Testis (tissue), 2 donors: ENCODE measurements at regions not wholly inside any gene's neighbourhood (a gene's known extent, or its start where the extent isn't known, plus 50 kb on each side); places are given as distances from the start of the nearest gene placed in this dataset.

ENCODE experiments used
- DNase-seq: peaks from one replicate; pipeline ENCODE4 v3.0.0-alpha.2; 2019
- H3K27ac ChIP-seq, 2 donors: fragments of 200-600 bp; sonication (generic); one replicate each; pipeline ENCODE4 v1.5.1; 2019
- H3K27me3 ChIP-seq: fragments of 200-600 bp; sonication (generic); one replicate; pipeline ENCODE4 v1.5.1; 2019
- H3K36me3 ChIP-seq: fragments of 200-600 bp; sonication (generic); one replicate; pipeline ENCODE4 v1.5.1; 2017; ENCODE audit warnings: low read depth; ENCODE audit errors: missing control alignments
- H3K4me1 ChIP-seq: fragments of 200-600 bp; sonication (generic); one replicate; pipeline ENCODE4 v1.5.1; 2019
- H3K4me3 ChIP-seq, 2 donors: fragments of 200-600 bp; sonication (generic); one replicate each; pipeline ENCODE4 v1.5.1; 2017 to 2019
- H3K9me3 ChIP-seq: fragments of 200-600 bp; sonication (generic); one replicate; pipeline ENCODE4 v1.5.1; 2017
- POLR2A ChIP-seq: fragments of 450-650 bp; IDR thresholded peaks from one replicate; pipeline ENCODE4 v1.6.1; 2017; ENCODE audit warnings: antibody characterized with exemption, mild to moderate bottlenecking, moderate library complexity
- WGBS, 2 donors: methylation state at CpG; one replicate each; pipeline ENCODE4 v1.1.5; 2018; 5-methylcytosine and 5-hydroxymethylcytosine counted together
- intact Hi-C: fragments of 100-400 bp; cut with DNase I; formaldehyde crosslinking; loops from one replicate; pipeline ENCODE4 v1.15.1; 2023; ENCODE audit warnings: low total_unique reads
- TF ChIP-seq, protein P1 (sequence below), 3 experiments: fragments of 450-650 bp in 2 of 3; fragments of 200-600 bp in 1 of 3; sonication (generic) in 1 of 3; IDR thresholded peaks; one replicate each; pipeline ENCODE4 v1.5.1; 2016 to 2019; ENCODE audit warnings: antibody characterized with exemption in 3 of 3, mild to moderate bottlenecking in 2 of 3, moderate library complexity in 1 of 3

DNA sequence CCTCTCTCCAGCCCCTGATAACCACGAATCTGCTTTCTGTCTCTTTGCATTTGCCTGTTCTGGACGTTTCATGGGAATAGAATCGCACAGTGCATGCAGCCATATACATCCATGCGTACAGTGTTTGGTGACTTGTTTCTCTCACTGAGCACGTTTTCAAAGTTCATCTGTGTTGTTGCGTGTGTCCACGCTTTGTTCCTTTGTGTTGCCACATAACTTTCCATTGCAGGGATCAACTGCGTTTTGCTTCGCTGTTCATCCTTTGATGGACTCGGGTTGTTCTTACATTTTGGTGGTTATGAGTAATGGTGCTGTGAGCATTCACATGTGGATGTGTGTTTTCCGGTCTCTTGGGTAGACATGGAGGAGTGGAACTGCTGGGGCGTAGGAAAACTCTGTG lies 56.4 kb upstream of the TAMM41 start:
- 75 to 81% methylated on average over 12 of the region's 12 CpGs for WGBS, 2 donors
- H3K27me3 ChIP-seq = no peaks in the 10 kb centered on the region
- H3K36me3 ChIP-seq = no peaks in the 10 kb centered on the region
- TF ChIP-seq, protein P1, sequence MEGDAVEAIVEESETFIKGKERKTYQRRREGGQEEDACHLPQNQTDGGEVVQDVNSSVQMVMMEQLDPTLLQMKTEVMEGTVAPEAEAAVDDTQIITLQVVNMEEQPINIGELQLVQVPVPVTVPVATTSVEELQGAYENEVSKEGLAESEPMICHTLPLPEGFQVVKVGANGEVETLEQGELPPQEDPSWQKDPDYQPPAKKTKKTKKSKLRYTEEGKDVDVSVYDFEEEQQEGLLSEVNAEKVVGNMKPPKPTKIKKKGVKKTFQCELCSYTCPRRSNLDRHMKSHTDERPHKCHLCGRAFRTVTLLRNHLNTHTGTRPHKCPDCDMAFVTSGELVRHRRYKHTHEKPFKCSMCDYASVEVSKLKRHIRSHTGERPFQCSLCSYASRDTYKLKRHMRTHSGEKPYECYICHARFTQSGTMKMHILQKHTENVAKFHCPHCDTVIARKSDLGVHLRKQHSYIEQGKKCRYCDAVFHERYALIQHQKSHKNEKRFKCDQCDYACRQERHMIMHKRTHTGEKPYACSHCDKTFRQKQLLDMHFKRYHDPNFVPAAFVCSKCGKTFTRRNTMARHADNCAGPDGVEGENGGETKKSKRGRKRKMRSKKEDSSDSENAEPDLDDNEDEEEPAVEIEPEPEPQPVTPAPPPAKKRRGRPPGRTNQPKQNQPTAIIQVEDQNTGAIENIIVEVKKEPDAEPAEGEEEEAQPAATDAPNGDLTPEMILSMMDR (IDR thresholded peaks at IDR 0.05) = no peak
- no peak for TF ChIP-seq POLR2A
- intact Hi-C loops = no loop called here
- no peaks in the 10 kb centered on the region for H3K4me1 ChIP-seq
- DNase-seq = no peak
- no peaks in the 10 kb centered on the region for H3K9me3 ChIP-seq
- no peak overlapping the region for H3K27ac ChIP-seq
- H3K4me3 ChIP-seq = no peak overlapping the region

DNA sequence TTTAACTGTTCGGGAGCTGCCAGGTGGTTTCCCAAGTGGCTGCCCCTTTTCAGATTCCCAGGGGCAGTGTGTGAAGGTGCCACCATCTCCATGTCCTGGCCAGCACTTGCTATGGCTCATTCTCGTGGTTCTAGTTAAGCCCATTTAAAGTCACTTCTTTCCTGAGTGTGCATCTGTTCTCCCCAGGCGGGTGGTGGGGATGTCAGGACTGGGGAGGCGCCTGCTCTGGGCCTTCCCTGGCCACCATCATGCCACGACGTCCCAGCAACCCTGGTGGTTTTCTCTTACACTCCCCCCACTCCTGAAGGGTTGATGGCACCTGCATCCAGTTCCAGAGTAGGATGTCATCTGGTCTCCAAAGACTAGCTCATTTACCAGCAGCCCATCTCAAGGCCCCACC lies 56.8 kb upstream of the TAMM41 start:
- Histone ChIP-seq H3K9me3 (no peaks in the 10 kb centered on the region), H3K36me3 (no peaks in the 10 kb centered on the region), H3K4me3 (no peak overlapping the region), H3K4me1 (no peaks in the 10 kb centered on the region), H3K27me3 (no peaks in the 10 kb centered on the region), H3K27ac (no peak overlapping the region)
- 76 to 92% methylated on average over 6 of the region's 6 CpGs for WGBS, 2 donors
- intact Hi-C loops = no loop called here
- TF ChIP-seq POLR2A = no peak
- TF ChIP-seq, protein P1 (IDR thresholded peaks at IDR 0.05) = no peak
- DNase-seq = no peak

DNA sequence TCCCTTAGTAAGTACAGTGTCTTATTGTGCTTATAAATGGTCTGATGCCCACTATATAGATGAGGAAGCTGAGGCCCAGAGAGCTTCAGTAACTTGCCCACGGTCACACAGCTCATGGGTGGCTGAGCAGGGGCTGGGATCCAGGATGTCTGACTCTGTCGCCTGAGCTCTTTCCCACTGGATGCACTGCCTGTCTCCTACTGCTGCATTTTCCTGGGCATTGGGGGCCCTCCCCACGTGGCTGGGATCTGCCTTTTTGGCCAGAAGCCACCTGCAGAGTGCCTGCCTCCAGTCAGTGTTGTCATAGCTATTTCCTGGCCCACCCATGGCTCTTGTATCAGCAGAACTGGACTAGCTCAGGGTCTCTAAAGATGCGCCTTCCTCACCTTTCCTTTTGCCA lies 57.5 kb upstream of the TAMM41 start:
- Histone ChIP-seq H3K27me3 (no peaks in the 10 kb centered on the region), H3K4me3 (no peak overlapping the region), H3K36me3 (no peaks in the 10 kb centered on the region), H3K4me1 (no peaks in the 10 kb centered on the region), H3K27ac (no peak overlapping the region), H3K9me3 (no peaks in the 10 kb centered on the region)
- WGBS, 2 donors = 72 to 74% methylated on average over 4 of the region's 4 CpGs
- no peak for DNase-seq
- intact Hi-C loops = no loop called here
- TF ChIP-seq POLR2A = no peak
- TF ChIP-seq, protein P1 (IDR thresholded peaks at IDR 0.05) = no peak

DNA sequence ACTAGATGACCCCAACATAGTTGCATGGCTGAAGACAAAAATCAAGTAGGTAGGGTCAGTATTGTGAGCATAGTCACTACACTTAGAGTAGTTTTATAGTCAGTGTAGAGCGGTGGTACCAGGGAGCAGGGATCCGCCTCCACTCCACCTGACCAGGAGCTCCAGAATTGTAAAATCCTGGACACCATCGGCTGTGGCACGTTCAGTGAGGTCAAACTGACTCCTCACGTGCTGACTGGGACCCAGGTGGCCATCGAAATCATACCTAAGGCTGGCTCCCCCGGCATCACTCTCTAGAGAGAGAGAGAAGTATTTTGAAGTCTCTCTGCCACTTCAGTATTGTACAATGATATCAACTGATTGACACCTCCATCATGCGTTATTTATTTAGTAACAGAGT lies 59.7 kb upstream of the TAMM41 start:
- no peaks in the 10 kb centered on the region for H3K4me1 ChIP-seq
- WGBS, 2 donors = 88 to 100% methylated on average over 7 to 8 of the region's 8 CpGs
- intact Hi-C loops = no loop called here

More for the DNA sequence above, 59.7 kb upstream of the TAMM41 start:
- Histone ChIP-seq H3K4me3 (no peak overlapping the region), H3K36me3 (no peaks in the 10 kb centered on the region), H3K9me3 (no peaks in the 10 kb centered on the region), H3K27me3 (no peaks in the 10 kb centered on the region), H3K27ac (no peak overlapping the region)
- TF ChIP-seq, protein P1 (IDR thresholded peaks at IDR 0.05) = no peak
- no peak for TF ChIP-seq POLR2A
- DNase-seq = no peak
